Fibroblast of skin of right biceps (primary cell): ENCODE measurements at regions not wholly inside any gene's neighbourhood (a gene's known extent, or its start where the extent isn't known, plus 50 kb on each side); places are given as distances from the start of the nearest gene placed in this dataset.
"Not testable (repeated sequence)": the region's sequence is repeated elsewhere in the genome, so short reads cannot be mapped to it uniquely, and the experiment has no call there.

Source experiments
- DNase-seq: peaks from one replicate; pipeline ENCODE4 v3.0.0-alpha.2; 2013

- no peak for DNase-seq
Measured at GRCh38 chr12:125824276-125824675, 759.0 kb downstream of the AACS start.

- DNase-seq, result no peak
Measured at GRCh38 chr12:125835852-125836251, 770.6 kb downstream of the AACS start.

GRCh38 chr12:125836647-125837046 lies 771.4 kb downstream of the AACS start:
- no peak for DNase-seq

DNA sequence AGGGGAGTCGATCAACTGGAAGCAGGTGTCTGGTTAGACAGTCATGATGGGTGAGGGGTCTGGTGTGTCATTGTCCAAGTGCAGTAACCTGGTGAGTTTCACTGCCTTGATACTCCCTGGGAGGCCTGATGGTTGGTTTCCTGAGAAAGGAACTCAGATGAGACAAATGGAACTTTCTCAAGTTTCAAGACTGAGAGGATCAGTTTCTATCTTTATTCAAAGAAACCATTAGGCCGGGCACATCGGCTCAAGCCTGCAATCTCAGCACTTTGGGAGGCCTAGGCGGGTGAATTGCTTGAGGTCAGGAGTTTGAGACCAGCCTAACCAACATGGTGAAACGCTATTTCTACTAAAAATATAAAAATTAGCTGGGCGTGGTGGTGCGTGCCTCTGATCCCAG lies 776.1 kb downstream of the AACS start:
- no peak for DNase-seq

DNA sequence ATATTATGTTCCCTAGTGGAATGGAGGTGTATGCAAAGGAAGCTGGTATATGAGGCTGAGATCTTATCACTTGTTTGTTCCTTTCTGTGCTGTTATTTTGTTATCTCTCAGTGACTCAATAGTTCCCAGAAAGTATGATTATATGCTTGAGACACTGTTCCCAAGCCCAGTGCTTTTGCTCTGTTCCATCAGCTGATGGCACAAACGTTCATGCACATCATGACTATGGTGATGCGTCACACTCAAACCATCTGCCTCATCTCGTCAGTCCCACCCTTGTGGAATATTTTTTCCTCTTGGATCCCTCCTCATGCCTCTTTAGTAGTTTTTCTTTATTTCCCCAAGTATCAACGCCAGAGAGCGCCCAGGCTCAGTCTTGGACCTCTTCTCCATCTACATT lies 786.9 kb downstream of the AACS start:
- no peak for DNase-seq

GRCh38 chr12:125852679-125853078 lies 787.4 kb downstream of the AACS start:
- DNase-seq, result no peak

DNA sequence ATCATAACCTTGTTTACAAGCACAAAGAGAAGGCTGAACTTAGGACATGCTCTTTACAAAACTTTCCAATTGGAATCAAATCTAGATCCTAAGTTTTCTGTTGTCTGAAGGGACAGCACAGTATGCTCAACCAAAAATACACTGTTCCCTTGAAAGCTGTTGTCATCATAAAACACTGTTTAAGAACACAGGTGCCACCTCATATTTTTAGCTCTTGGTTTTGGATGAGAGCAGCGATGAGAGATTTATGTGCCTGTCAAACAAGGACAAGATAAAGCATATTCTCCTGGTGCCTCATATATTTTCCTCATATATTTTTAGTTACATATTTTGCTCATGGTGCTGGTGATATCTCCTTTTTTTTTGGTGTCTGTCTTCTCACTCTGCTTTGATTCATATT lies 788.4 kb downstream of the AACS start:
- DNase-seq, result no peak

DNA sequence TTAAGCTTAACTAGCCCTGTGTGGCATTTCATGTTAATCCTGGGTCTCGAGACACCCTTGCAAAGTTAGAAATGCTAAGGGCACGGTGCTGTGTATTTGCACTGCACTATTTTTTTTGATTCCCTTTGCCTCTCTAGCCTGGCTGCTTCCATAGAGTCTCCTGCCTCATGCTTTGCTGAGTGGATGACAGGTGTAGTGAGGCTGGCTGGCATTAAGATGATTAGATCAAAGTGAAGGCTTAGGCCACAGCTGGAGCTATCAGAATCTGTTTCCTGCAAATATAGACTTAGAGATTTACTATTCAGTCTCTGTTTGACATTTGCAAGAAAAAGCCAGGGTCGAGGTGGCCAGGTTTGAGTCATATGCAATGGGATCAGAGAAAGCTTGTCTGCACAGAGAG lies 791.1 kb downstream of the AACS start:
- no peak for DNase-seq

DNA sequence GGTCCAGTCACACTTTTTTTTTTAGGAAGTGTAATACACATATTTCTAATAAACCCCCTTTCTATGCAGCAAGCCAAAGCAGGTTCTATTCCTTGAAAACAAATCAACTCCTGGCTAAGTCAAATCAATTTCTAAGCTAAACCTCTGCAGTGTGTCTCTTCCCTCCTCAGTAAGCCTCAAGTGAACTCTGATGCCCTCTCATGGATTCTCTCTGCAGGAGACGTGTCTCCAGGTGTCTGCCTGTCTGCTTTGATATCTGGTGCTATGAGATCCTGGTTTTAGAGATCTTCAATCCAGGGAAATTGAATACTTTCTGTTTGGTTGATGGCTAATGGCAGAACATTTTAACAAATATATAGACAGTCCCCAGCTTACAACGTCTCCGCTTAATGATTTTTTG lies 791.7 kb downstream of the AACS start:
- DNase-seq, result no peak

DNA sequence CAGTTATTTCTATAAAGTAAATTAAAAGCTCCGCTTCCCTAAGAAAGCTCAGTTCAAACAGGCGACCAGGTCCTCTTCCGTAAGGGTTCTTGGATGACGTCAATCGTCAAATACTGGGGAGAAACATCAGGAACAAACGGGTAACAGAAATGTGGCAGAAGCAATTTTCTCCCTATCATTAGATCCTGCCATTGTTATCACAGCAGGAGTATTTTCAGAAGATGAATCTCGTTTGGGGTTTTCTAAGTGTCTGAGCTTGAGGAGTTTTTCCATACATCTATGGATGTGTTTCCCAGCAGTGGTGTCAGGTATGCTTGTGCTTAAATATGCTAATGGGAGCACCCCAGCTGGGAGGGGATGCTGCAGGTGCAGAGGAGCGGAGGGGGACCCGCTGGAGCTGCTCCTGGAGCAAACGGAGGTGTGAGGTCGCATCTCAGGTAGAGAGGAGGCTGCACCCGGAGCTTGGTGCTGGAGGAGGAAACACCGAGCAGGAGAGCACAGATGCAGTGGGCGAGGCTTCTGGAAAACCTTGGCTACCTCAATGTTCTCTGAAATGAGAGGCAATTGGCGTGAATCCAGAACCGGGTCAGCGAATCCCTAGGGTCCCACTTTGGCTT lies 795.5 kb downstream of the AACS start:
- DNase-seq, result no peak

DNA sequence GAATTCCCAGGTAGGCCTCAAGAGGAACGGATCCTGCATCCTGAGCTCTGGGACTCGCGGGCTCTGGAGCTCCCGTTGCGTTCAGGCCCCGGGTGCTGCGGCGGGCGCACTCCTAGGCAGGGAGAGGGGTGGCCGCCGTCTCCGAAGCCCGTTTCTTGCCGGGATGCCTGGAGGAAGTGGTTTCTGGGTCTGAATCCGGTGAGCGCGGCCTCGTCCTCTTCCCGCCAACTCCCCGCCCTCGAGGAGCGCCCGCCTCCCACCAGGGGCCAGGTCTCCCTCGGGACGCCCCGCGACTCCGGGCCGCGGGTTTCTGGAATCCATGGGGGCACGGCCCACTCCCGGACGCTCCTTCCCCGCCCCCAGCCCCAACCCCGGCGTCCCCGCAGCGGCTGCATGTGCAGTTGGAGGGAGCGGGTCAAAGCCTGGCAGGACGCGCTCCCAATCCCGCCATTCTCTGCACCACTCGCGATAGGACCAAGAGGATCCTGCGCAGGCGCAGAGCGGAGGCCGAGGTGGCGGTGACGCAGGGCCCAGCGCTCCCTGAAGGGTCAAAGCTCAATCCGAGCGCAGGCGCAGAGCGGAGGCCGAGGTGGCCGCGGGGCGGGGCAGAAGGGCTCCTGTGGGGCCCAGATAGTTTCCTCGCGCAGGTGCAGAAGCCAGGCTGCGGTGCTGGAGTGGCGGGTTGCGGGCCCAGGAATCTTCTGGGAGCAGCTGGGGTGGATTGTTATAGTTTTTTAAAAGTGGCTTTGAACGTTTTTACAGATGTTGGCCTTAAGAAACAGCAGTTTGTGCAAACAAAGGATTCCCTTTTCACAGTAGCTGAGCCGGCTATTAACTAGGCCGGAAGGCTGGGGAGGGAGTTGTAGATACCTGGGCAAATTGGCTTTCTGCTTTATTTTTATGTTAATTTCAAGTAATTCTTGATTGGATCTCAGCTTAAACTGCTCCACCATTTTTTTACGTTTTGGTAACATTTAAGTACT lies 796.4 kb downstream of the AACS start:
- DNase-seq, result no peak

DNA sequence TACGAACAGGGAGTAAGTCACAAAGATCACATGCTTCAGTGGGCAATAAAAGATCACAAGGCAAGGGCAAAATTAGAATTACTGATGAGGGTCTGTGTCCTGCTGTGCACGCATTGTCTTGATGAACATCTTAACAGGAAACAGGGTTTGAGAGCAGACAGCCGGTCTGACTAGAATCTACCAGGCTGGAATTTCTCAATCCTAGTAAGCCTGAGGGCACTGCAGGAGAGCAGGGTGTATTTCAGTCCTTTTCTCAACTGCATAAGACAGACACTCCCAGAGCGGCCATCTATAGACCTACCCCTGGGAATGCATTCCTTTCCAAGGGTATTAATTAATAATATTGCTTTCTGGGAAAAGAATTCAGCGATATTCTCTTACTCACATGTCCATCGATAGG lies 800.0 kb downstream of the AACS start:
- not testable (repeated sequence) for DNase-seq

DNA sequence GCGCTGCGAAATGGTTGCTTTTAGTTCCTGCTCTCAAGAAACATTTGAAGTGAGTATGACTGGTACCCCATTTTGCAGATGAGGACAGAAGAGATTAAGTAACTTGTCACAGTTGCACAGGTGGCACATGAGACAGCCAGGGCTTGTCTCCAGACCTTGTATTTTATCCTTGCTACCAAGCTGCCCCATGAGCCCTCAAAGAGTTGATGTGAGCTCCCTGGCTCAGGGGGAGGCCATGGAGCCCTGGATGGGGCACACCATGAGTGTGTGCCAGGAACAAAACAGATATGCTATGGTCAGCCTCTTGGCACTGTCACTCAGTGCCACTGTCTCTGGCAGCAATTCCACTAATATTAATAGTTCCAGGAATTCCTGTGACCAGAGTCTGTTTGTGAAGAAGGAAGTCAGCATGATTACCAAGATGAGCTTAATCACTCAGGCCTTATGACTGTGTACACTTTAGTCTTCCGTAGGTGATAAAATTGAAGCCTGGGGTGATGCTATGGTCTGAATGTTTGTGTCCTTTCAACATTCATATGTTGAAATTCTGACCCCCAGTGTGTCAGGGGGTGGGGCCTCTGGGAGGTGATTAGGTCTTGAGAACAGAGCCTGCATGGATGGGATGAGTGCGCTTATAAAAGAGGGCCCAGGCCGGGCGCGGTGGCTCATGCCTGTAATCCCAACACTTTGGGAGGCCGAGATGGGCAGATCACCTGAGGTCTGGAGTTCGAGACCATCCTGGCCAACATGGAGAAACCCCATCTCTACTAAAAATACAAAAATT lies 806.8 kb downstream of the AACS start:
- DNase-seq, result no peak

DNA sequence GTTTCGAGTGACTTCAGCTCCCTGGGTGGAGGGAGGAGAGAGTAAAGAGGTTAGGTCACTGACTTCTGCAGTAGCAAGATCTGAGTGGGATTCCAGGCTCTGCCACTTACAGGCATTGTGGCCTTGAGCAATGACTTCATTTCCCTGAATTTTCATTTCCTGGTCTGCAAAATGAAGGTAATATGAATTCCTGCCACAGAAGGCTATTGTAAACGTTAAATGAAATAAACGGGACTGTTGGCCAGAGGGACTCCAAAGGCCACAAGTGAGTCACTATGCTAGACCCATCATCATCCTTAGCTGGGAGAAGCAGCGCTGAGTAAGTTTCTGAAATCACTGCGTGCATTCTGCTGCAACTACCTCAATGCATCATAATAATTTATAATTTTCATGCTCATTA lies 807.8 kb downstream of the AACS start:
- no peak for DNase-seq

DNA sequence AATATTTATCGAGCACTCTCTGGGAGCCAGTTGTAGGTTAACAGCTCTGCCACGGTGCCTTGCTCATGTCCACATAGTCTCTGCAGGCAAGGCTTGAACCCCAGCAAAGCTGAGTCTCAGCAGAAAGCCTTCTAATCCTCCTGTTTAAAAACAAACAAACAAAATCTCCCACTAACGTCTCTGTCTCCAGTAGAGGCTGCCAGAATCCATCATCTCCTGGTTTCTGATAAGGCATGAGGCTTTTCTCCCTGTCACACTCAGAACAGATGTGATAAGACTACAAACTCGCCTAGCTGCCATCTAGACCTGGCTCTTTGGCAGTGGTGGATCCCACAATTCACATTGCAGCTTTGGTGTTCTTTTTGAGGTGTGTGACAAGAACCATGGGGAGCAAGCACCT lies 813.2 kb downstream of the AACS start:
- no peak for DNase-seq

GRCh38 chr12:125882141-125882540 lies 816.9 kb downstream of the AACS start:
- no peak for DNase-seq

DNA sequence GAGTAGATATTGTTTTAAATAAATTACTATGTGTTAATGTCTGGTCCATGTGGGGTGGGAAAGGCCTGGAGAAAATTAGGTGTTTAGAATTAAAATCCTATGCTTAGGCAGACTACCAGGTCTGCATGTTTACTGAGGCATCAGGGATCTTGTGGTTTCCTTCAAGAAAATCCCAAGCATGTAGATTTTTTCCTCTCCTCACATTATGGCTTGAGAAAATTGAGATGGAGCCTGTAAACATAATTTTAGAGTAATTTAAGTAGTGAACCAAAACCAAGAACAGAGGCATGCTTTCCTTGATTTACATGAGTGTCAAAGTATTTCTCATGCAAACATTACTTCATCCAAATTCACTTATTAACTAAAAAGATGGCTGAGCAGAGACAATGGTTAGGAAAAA lies 823.7 kb downstream of the AACS start:
- DNase-seq, result no peak

GRCh38 chr12:125889742-125890141 lies 824.5 kb downstream of the AACS start:
- DNase-seq, result no peak

DNA sequence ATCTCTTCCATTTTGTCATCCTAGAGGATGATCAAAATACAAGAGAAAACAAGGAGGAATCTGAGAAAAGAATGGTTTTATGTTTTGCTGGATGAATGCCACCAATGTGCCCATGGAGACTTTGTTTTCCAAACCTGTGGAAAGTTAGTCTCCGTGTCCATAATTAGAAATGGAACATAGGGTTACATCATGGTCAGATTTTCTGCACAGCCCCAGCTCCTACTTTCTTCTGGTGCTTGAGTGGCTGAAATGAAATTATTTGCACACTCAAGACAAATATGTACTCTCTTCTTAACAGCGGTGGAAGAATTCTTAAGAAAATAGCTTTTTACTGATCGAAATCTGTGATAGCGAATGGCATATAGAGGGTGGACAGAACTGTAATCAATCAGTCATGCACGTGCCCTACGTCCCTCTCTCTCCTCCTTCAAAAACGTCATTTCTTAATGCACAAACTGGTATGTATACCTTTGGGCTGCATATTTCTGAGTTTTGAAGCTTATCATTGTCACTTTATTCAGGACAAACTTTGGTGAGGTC lies 825.2 kb downstream of the AACS start:
- no peak for DNase-seq

DNA sequence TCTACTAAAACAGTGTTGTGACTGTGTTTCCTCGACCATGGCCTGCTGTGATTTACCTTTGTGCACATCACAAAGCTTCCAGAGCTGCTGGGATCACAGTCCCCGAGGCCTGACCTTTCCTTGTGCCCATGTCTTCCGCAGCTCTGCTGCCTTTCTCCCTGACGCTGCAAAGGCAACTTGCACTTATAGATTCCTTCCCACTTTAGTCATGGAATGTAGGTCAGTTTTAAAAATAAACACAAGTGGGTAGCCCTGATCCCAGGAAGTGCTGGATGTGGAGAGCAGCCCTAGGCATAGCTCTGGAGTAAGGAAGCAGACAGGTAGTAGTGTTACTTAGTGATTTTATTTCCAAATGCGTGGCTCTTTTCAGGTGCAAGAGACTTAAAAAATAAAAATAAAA lies 825.7 kb downstream of the AACS start:
- DNase-seq, result no peak

- DNase-seq, result no peak
Measured at GRCh38 chr12:125892276-125892675, 827.0 kb downstream of the AACS start.

- DNase-seq, result no peak
Measured at GRCh38 chr12:125902991-125903390, 837.8 kb downstream of the AACS start.

DNA sequence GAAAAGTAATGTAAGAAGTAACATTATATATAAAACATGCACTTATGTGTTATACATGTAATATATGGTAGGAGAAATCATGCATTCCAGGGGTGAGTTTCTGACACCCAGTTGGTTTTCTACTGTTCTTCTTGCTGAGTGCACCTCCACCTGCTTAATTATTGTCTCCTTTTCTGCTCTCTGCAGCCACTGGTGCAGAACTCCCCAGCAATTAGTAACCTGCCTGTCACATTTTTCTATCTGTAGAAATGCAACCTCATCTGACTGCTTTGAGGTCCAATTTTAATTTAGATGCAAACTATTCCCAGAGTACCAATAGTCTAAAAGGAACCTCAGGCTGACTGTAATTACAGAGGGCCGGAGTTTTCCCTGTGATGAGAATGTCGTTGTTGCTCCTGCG lies 842.1 kb downstream of the AACS start:
- no peak for DNase-seq
